ENCODE measurements at regions not wholly inside any gene's neighbourhood (a gene's known extent, or its start where the extent isn't known, plus 50 kb on each side); places are given as distances from the start of the nearest gene placed in this dataset.
A peak's percentile ranks its signal among the peaks of the same experiment; 100 is the strongest.

GRCh38 chr1:18549106-18549505, 68.4 kb downstream of the KLHDC7A start:
- ATAC-seq: no peak
- no peak overlapping the region for H3K4me3 Mint-ChIP-seq
- peaks cover 0 to 2% (median 0%) of the 10 kb centered on the region in 9 donors for H3K9me3 Mint-ChIP-seq
- no peak overlapping the region for H3K27ac Mint-ChIP-seq
- H3K27me3 Mint-ChIP-seq: peaks cover 21 to 54% (median 39%) of the 10 kb centered on the region in 5 donors
- POLR2A ChIA-PET: no interaction called here
- no peak for DNase-seq
- no peaks in the 10 kb centered on the region for H3K36me3 Mint-ChIP-seq
- peaks cover 0 to 2% (median 0%) of the 10 kb centered on the region in 4 donors for H3K4me1 Mint-ChIP-seq

DNA sequence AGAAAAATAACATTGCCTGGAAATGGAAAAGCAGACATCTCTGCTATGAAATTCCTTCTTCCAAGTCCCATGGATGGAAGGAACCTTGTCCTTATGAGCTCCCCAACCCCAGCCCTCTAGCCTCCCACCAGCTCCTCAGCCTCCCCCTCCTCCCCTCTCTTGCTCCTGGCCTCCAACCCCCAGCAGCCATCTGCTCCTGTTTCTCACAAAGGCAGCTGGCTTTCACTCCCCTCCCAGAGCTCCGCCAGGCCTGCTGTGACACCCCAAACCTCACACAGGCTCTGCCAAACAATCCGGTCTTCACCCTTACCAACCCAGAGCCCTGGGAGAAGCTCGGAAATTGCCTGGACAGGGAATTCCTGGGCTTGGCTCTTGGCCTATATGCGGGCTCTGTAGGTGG, 69.2 kb downstream of the KLHDC7A start:
- H3K4me3 Mint-ChIP-seq: no peak overlapping the region
- peaks cover 19 to 47% (median 37%) of the 10 kb centered on the region in 5 donors for H3K27me3 Mint-ChIP-seq
- no peak overlapping the region for H3K27ac Mint-ChIP-seq
- POLR2A ChIA-PET: no interaction called here
- DNase-seq (no peak), ATAC-seq (no peak)
- no peaks in the 10 kb centered on the region for H3K36me3 Mint-ChIP-seq
- peaks cover 0 to 2% (median 0%) of the 10 kb centered on the region in 4 donors for H3K4me1 Mint-ChIP-seq
- H3K9me3 Mint-ChIP-seq: no peaks in the 10 kb centered on the region

GRCh38 chr1:18552631-18553030, 71.9 kb downstream of the KLHDC7A start:
- Mint-ChIP-seq H3K9me3 (no peaks in the 10 kb centered on the region), H3K4me1 (peaks cover 3 to 5% (median 4%) of the 10 kb centered on the region in 4 donors), H3K27ac (no peak overlapping the region), H3K36me3 (no peaks in the 10 kb centered on the region), H3K4me3 (no peak overlapping the region), H3K27me3 (peaks cover 20 to 50% (median 35%) of the 10 kb centered on the region in 5 donors)
- ATAC-seq (no peak), DNase-seq (no peak)
- POLR2A ChIA-PET: no interaction called here

DNA sequence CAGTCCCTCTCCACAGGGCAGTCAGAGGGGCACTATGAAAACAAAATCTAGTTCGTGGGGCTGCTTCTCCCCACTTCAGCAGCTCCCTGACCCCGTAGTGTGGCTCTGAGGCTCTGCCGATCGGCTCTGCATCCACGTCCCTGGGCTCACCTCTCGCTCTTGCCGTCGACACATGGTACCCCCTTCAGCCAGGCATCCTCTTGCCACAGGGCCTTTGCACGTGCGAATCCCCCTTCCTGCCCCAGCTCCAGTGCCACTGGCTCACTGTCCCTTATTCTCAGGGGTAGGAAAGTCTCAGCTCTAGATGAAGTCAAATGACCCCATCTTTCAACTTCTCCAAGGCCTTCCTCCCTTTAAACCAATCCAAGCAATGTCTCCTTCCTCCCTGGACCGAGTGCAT, 72.7 kb downstream of the KLHDC7A start:
- H3K4me1 Mint-ChIP-seq: peaks cover 10 to 12% (median 11%) of the 10 kb centered on the region in 4 donors
- H3K4me3 Mint-ChIP-seq: no peak overlapping the region
- peaks cover 26 to 51% (median 39%) of the 10 kb centered on the region in 5 donors for H3K27me3 Mint-ChIP-seq
- H3K27ac Mint-ChIP-seq: no peak overlapping the region
- POLR2A ChIA-PET: no interaction called here
- no peaks in the 10 kb centered on the region for H3K36me3 Mint-ChIP-seq
- ATAC-seq (no peak), DNase-seq (no peak)
- no peaks in the 10 kb centered on the region for H3K9me3 Mint-ChIP-seq

DNA sequence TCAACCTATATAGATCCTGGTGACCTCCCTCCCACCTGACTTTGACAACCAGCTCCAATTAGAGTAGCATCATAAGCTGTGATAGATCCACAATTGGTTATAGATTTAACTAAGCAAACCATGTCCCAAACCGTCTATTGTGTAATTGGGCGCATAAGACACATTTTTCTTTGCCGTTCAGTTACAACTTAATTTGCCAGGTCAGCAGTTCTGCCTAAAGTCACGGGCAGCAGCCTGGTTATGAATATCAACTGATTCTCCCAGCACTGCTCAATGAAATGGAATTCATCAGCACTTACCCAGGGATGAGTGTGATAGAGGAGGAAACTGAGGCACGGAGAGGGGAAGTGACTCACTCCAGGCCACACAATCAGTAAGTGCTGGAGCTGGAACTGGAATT, 73.4 kb downstream of the KLHDC7A start:
- DNase-seq (no peak), ATAC-seq (no peak)
- Mint-ChIP-seq H3K4me1 (peaks cover 10 to 15% (median 12%) of the 10 kb centered on the region in 4 donors), H3K4me3 (no peak overlapping the region), H3K27ac (no peak overlapping the region), H3K27me3 (peaks cover 29 to 58% (median 45%) of the 10 kb centered on the region in 5 donors), H3K36me3 (no peaks in the 10 kb centered on the region), H3K9me3 (no peaks in the 10 kb centered on the region)
- POLR2A ChIA-PET: no interaction called here

DNA sequence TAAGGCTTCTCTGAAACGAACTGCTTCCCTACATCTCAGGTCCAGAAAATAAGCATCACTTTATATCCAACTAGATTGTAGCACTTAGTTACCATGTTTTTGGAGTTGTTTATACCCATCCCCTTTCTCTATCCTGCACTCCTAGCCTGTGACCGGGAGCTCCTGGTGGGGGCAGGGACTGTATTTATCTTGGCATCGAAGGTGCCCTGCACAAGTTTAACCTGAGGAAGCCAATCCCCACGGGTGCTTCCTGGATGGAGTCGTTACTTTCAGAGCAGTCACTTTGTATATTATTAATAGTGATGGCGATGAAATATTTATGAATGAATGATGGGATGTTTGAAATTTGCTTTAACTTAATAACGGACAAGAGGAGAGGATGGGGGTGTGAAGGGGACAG, 73.9 kb downstream of the KLHDC7A start:
- Mint-ChIP-seq H3K27ac (no peak overlapping the region), H3K27me3 (peaks cover 31 to 63% (median 44%) of the 10 kb centered on the region in 5 donors)

GRCh38 chr1:18555036-18555435, 74.3 kb downstream of the KLHDC7A start:
- H3K4me3 Mint-ChIP-seq: no peak overlapping the region
- no peaks in the 10 kb centered on the region for H3K36me3 Mint-ChIP-seq
- peaks cover 10 to 15% (median 12%) of the 10 kb centered on the region in 4 donors for H3K4me1 Mint-ChIP-seq
- no peak for DNase-seq
- no peak for ATAC-seq
- POLR2A ChIA-PET: no interaction called here
- H3K27me3 Mint-ChIP-seq: peaks cover 34 to 68% (median 43%) of the 10 kb centered on the region in 5 donors
- no peak overlapping the region for H3K27ac Mint-ChIP-seq
- no peaks in the 10 kb centered on the region for H3K9me3 Mint-ChIP-seq

More for the DNA sequence above, 73.9 kb downstream of the KLHDC7A start:
- POLR2A ChIA-PET: no interaction called here
- no peak for ATAC-seq
- DNase-seq: no peak
- H3K36me3 Mint-ChIP-seq: no peaks in the 10 kb centered on the region
- H3K4me1 Mint-ChIP-seq: peaks cover 10 to 15% (median 12%) of the 10 kb centered on the region in 4 donors
- no peaks in the 10 kb centered on the region for H3K9me3 Mint-ChIP-seq
- H3K4me3 Mint-ChIP-seq: no peak overlapping the region

DNA sequence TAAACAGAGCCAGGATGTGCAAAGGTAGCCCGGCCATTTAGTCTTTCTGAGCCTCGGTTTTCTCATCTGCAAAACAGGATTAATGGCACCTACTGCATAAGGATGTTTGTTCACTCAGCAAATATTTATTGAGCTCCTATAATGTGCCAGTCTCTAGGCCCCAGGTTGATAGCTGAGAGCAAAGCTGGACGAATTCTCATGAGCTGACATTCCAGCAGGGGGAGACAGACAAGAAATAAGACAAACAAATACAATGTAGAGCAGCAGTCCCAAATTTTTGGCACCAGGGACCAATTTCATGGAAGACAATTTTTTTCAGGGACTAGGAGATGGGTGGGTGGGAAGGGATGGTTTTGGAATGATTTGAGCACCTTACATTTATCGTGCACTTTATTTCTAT, 74.3 kb upstream of the PAX7 start:
- H3K27me3 Mint-ChIP-seq: peaks cover 38 to 68% (median 47%) of the 10 kb centered on the region in 5 donors
- no peak overlapping the region for H3K27ac Mint-ChIP-seq
- H3K4me1 Mint-ChIP-seq: peaks cover 10 to 15% (median 12%) of the 10 kb centered on the region in 4 donors
- no peaks in the 10 kb centered on the region for H3K9me3 Mint-ChIP-seq
- POLR2A ChIA-PET: no interaction called here
- no peaks in the 10 kb centered on the region for H3K36me3 Mint-ChIP-seq
- no peak overlapping the region for H3K4me3 Mint-ChIP-seq
- ATAC-seq: no peak
- DNase-seq: no peak

DNA sequence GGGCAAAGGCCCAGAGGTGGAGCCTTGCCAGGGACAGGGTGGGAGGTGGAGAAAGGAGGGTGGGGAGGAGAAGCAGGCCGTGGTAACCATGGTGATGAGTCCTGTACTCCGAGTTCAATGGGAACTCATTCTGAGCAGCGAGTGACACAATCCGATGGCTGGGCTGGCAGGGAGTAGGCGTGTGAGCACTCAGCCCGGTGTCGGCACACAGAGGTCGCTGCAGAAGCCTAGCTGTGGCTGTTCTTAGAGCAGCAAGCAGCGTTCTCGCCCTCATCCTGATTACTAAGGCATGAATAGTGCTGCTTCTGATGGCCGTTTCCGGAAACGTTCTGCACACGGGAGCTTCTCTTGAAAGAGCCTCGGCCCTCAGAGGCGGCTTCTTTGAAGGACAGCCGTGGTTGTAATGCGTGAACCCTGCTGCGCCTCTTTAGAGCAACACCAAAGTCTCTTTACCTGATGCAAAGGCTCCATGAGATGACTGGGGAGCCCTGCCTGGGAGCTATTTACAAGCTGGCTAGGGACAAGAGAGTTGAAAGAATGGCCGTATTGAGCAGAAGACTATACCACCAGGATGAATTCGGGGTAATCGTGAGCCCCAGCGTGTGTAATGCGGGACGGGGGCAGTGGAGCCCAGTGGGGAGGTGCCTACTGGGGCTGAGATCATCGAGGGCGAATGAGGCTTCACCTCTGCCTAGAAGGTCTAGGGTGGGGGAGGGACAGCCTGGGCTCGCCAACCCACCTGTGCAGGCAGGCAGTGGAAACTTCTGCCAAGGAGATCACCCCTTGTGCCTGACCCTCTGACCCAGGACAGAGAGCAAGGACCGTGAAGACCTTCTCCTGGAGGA, 72.8 kb upstream of the PAX7 start:
- ATAC-seq (peak; percentile 30 to 77), DNase-seq (peak in 1 of 10 donors; percentile 19)
- POLR2A ChIA-PET: no interaction called here
- Mint-ChIP-seq H3K4me3 (peak overlapping the region; percentile 4 to 72 (median 54)), H3K36me3 (no peaks in the 10 kb centered on the region), H3K9me3 (no peaks in the 10 kb centered on the region), H3K27me3 (peaks cover 36 to 73% (median 52%) of the 10 kb centered on the region in 5 donors), H3K27ac (peak overlapping the region in 3 of 10 donors; percentile 16 to 45 (median 26)), H3K4me1 (peaks cover 10 to 15% (median 12%) of the 10 kb centered on the region in 4 donors)

DNA sequence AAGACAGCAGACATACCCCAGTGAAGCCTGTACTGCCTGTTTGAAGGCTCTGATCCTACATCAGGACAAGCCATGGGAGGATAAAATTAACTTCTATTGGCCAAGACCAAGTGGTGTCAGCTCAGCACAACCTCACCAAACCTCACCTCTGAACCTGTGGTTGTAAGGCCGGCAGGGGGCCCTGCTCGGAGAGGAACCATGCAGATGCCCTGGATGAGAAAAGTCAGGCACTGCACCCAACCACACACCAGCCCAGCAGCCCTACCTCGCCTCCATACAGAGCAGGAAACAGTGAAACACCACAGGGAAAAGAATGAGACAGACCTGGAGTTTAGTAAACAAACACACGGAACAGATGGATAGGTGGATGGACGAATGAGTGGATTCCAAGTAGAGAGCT, 70.0 kb upstream of the PAX7 start:
- ATAC-seq (no peak), DNase-seq (no peak)
- Mint-ChIP-seq H3K4me1 (peaks cover 10 to 15% (median 11%) of the 10 kb centered on the region in 4 donors), H3K36me3 (no peaks in the 10 kb centered on the region), H3K9me3 (no peaks in the 10 kb centered on the region), H3K27ac (no peak overlapping the region), H3K27me3 (peaks cover 28 to 77% (median 48%) of the 10 kb centered on the region in 5 donors), H3K4me3 (no peak overlapping the region)
- POLR2A ChIA-PET: no interaction called here

GRCh38 chr1:18561967-18562366, 68.7 kb upstream of the PAX7 start:
- no peak for ATAC-seq
- POLR2A ChIA-PET: interaction anchor here (0.7 kb wide), 1 partner anchor 288 kb away, joined by 3 read pairs; no protein-coding TSS in a partner anchor
- Mint-ChIP-seq H3K27ac (no peak overlapping the region), H3K9me3 (no peaks in the 10 kb centered on the region), H3K4me3 (no peak overlapping the region), H3K27me3 (peaks cover 32 to 77% (median 47%) of the 10 kb centered on the region in 5 donors), H3K36me3 (no peaks in the 10 kb centered on the region), H3K4me1 (peaks cover 10 to 15% (median 11%) of the 10 kb centered on the region in 4 donors)
- no peak for DNase-seq

- Mint-ChIP-seq H3K27me3 (peaks cover 16 to 73% (median 32%) of the 10 kb centered on the region in 5 donors), H3K4me1 (no peaks in the 10 kb centered on the region), H3K4me3 (no peak overlapping the region), H3K9me3 (peaks cover 0 to 11% (median 0%) of the 10 kb centered on the region in 9 donors), H3K36me3 (no peaks in the 10 kb centered on the region), H3K27ac (no peak overlapping the region)
- DNase-seq (no peak), ATAC-seq (no peak)
- POLR2A ChIA-PET: no interaction called here
These were observed 66.0 kb upstream of the PAX7 start for GRCh38 chr1:18564676-18565075.

GRCh38 chr1:18565321-18565720, 65.3 kb upstream of the PAX7 start:
- POLR2A ChIA-PET: no interaction called here
- no peaks in the 10 kb centered on the region for H3K36me3 Mint-ChIP-seq
- ATAC-seq (no peak), DNase-seq (no peak)
- no peak overlapping the region for H3K4me3 Mint-ChIP-seq
- peaks cover 0 to 11% (median 0%) of the 10 kb centered on the region in 9 donors for H3K9me3 Mint-ChIP-seq
- peak overlapping the region in 1 of 10 donors; percentile 3 for H3K27ac Mint-ChIP-seq
- no peaks in the 10 kb centered on the region for H3K4me1 Mint-ChIP-seq
- H3K27me3 Mint-ChIP-seq: peaks cover 17 to 75% (median 34%) of the 10 kb centered on the region in 5 donors

Data from naive thymus-derived CD8-positive, alpha-beta T cell (primary cell).